ENCODE measurements at regions not wholly inside any gene's neighbourhood (a gene's known extent, or its start where the extent isn't known, plus 50 kb on each side); places are given as distances from the start of the nearest gene placed in this dataset.

- no peak for DNase-seq
These were observed 118.4 kb upstream of the IRX5 start for GRCh38 chr16:54812229-54812628.

- DNase-seq, result no peak
These were observed 121.8 kb upstream of the IRX5 start for GRCh38 chr16:54808890-54809289.

- no peak for DNase-seq
These were observed 123.7 kb upstream of the IRX5 start for GRCh38 chr16:54806881-54807360.

GRCh38 chr16:54806378-54806777 lies 124.3 kb upstream of the IRX5 start:
- no peak for DNase-seq

- DNase-seq, result no peak
These were observed 125.0 kb upstream of the IRX5 start for GRCh38 chr16:54805648-54806047.

- DNase-seq, result no peak
These were observed 129.4 kb upstream of the IRX5 start for GRCh38 chr16:54801057-54801844.

GRCh38 chr16:54798267-54798666 lies 132.4 kb upstream of the IRX5 start:
- no peak for DNase-seq

- DNase-seq, result no peak
These were observed 134.5 kb upstream of the IRX5 start for GRCh38 chr16:54796211-54796610.

- DNase-seq, result no peak
These were observed 137.9 kb upstream of the IRX5 start for GRCh38 chr16:54792811-54793210.

- no peak for DNase-seq
These were observed 143.6 kb upstream of the IRX5 start for GRCh38 chr16:54787045-54787444.

GRCh38 chr16:54783980-54784379 lies 146.7 kb upstream of the IRX5 start:
- DNase-seq, result no peak

- no peak for DNase-seq
These were observed 147.4 kb upstream of the IRX5 start for GRCh38 chr16:54783226-54783625.

- DNase-seq, result no peak
These were observed 150.4 kb upstream of the IRX5 start for GRCh38 chr16:54780266-54780665.

- no peak for DNase-seq
These were observed 151.1 kb upstream of the IRX5 start for GRCh38 chr16:54779549-54779948.

GRCh38 chr16:54774768-54775167 lies 155.9 kb upstream of the IRX5 start:
- DNase-seq, result no peak

GRCh38 chr16:54772400-54772799 lies 158.3 kb upstream of the IRX5 start:
- no peak for DNase-seq

- no peak for DNase-seq
These were observed 164.3 kb upstream of the IRX5 start for GRCh38 chr16:54766355-54766754.

GRCh38 chr16:54750249-54750648 lies 180.4 kb upstream of the IRX5 start:
- DNase-seq, result no peak

- no peak for DNase-seq
These were observed 182.0 kb upstream of the IRX5 start for GRCh38 chr16:54748611-54749190.

GRCh38 chr16:54746596-54746995 lies 184.1 kb upstream of the IRX5 start:
- DNase-seq, result no peak

- DNase-seq, result no peak
These were observed 185.7 kb upstream of the IRX5 start for GRCh38 chr16:54744998-54745397.

GRCh38 chr16:54742436-54742835 lies 188.2 kb upstream of the IRX5 start:
- DNase-seq, result no peak

- no peak for DNase-seq
These were observed 191.3 kb upstream of the IRX5 start for GRCh38 chr16:54739381-54739780.

GRCh38 chr16:54734156-54734555 lies 196.5 kb upstream of the IRX5 start:
- no peak for DNase-seq

Data from renal pelvis (tissue), 1 donor.